ENCODE measurements at regions not wholly inside any gene's neighbourhood (a gene's known extent, or its start where the extent isn't known, plus 50 kb on each side); places are given as distances from the start of the nearest gene placed in this dataset.

- H3K9ac ChIP-seq (ENCODE audit: insufficient read length, low read depth), result no peak overlapping the region
- H3K4me3 ChIP-seq (ENCODE audit: insufficient read length, low read depth), result no peak overlapping the region
- DNase-seq (ENCODE audit: low read depth, low spot score), result no peak
- no peaks in the 10 kb centered on the region for H3K27me3 ChIP-seq (ENCODE audit: insufficient read depth, insufficient read length)
- no peaks in the 10 kb centered on the region for H3K4me1 ChIP-seq (ENCODE audit: insufficient read depth, insufficient read length)
- H3K9me3 ChIP-seq (ENCODE audit: insufficient read depth, low read length), result no peaks in the 10 kb centered on the region
- TF ChIP-seq YY1 (IDR thresholded peaks at IDR 0.05; ENCODE audit: insufficient read depth, insufficient read length), result no peak
- no peak for TF ChIP-seq SUZ12 (IDR thresholded peaks at IDR 0.05; ENCODE audit: extremely low read depth, insufficient read depth, insufficient read length)
- no peak for TF ChIP-seq ZNF274 (IDR thresholded peaks at IDR 0.05; ENCODE audit: low read depth, low read length)
- no peaks in the 10 kb centered on the region for H3K36me3 ChIP-seq (ENCODE audit: insufficient read depth, insufficient read length, low read length)
These were observed 196.3 kb upstream of the KLF4 start for GRCh38 chr9:107685901-107686300.

GRCh38 chr9:107685376-107685775 is 195.8 kb upstream of the KLF4 start:
- H3K4me3 ChIP-seq (ENCODE audit: insufficient read length, low read depth), result no peak overlapping the region
- no peak for DNase-seq (ENCODE audit: low read depth, low spot score)
- no peaks in the 10 kb centered on the region for H3K27me3 ChIP-seq (ENCODE audit: insufficient read depth, insufficient read length)

GRCh38 chr9:107684224-107684623 is 194.7 kb upstream of the KLF4 start:
- H3K9ac ChIP-seq (ENCODE audit: insufficient read length, low read depth), result no peak overlapping the region
- no peaks in the 10 kb centered on the region for H3K36me3 ChIP-seq (ENCODE audit: insufficient read depth, insufficient read length, low read length)
- TF ChIP-seq YY1 (IDR thresholded peaks at IDR 0.05; ENCODE audit: insufficient read depth, insufficient read length) (no peak), ZNF274 (IDR thresholded peaks at IDR 0.05; ENCODE audit: low read depth, low read length) (no peak), SUZ12 (IDR thresholded peaks at IDR 0.05; ENCODE audit: extremely low read depth, insufficient read depth, insufficient read length) (no peak)
- H3K4me3 ChIP-seq (ENCODE audit: insufficient read length, low read depth), result no peak overlapping the region
- H3K9me3 ChIP-seq (ENCODE audit: insufficient read depth, low read length), result no peaks in the 10 kb centered on the region
- no peaks in the 10 kb centered on the region for H3K4me1 ChIP-seq (ENCODE audit: insufficient read depth, insufficient read length)
- no peak for DNase-seq (ENCODE audit: low read depth, low spot score)
- no peaks in the 10 kb centered on the region for H3K27me3 ChIP-seq (ENCODE audit: insufficient read depth, insufficient read length)

More at GRCh38 chr9:107685376-107685775, 195.8 kb upstream of the KLF4 start:
- Histone ChIP-seq H3K4me1 (ENCODE audit: insufficient read depth, insufficient read length) (no peaks in the 10 kb centered on the region), H3K9ac (ENCODE audit: insufficient read length, low read depth) (no peak overlapping the region), H3K36me3 (ENCODE audit: insufficient read depth, insufficient read length, low read length) (no peaks in the 10 kb centered on the region), H3K9me3 (ENCODE audit: insufficient read depth, low read length) (no peaks in the 10 kb centered on the region)
- TF ChIP-seq YY1 (IDR thresholded peaks at IDR 0.05; ENCODE audit: insufficient read depth, insufficient read length), result no peak
- no peak for TF ChIP-seq ZNF274 (IDR thresholded peaks at IDR 0.05; ENCODE audit: low read depth, low read length)
- TF ChIP-seq SUZ12 (IDR thresholded peaks at IDR 0.05; ENCODE audit: extremely low read depth, insufficient read depth, insufficient read length), result no peak

GRCh38 chr9:107683566-107683965 is 194.0 kb upstream of the KLF4 start:
- H3K9me3 ChIP-seq (ENCODE audit: insufficient read depth, low read length), result no peaks in the 10 kb centered on the region
- TF ChIP-seq ZNF274 (IDR thresholded peaks at IDR 0.05; ENCODE audit: low read depth, low read length) (no peak), SUZ12 (IDR thresholded peaks at IDR 0.05; ENCODE audit: extremely low read depth, insufficient read depth, insufficient read length) (no peak), YY1 (IDR thresholded peaks at IDR 0.05; ENCODE audit: insufficient read depth, insufficient read length) (no peak)
- no peaks in the 10 kb centered on the region for H3K27me3 ChIP-seq (ENCODE audit: insufficient read depth, insufficient read length)
- H3K36me3 ChIP-seq (ENCODE audit: insufficient read depth, insufficient read length, low read length), result no peaks in the 10 kb centered on the region
- DNase-seq (ENCODE audit: low read depth, low spot score), result no peak
- no peak overlapping the region for H3K9ac ChIP-seq (ENCODE audit: insufficient read length, low read depth)
- no peak overlapping the region for H3K4me3 ChIP-seq (ENCODE audit: insufficient read length, low read depth)
- H3K4me1 ChIP-seq (ENCODE audit: insufficient read depth, insufficient read length), result no peaks in the 10 kb centered on the region

- H3K27me3 ChIP-seq (ENCODE audit: insufficient read depth, insufficient read length), result no peaks in the 10 kb centered on the region
These were observed 192.4 kb upstream of the KLF4 start for GRCh38 chr9:107681988-107682387.

GRCh38 chr9:107675351-107676259 is 186.0 kb upstream of the KLF4 start:
- TF ChIP-seq SUZ12 (IDR thresholded peaks at IDR 0.05; ENCODE audit: extremely low read depth, insufficient read depth, insufficient read length) (no peak), YY1 (IDR thresholded peaks at IDR 0.05; ENCODE audit: insufficient read depth, insufficient read length) (no peak), ZNF274 (IDR thresholded peaks at IDR 0.05; ENCODE audit: low read depth, low read length) (no peak)
- H3K4me1 ChIP-seq (ENCODE audit: insufficient read depth, insufficient read length), result peaks cover 6% of the 10 kb centered on the region
- no peaks in the 10 kb centered on the region for H3K9me3 ChIP-seq (ENCODE audit: insufficient read depth, low read length)
- DNase-seq (ENCODE audit: low read depth, low spot score), result no peak
- H3K9ac ChIP-seq (ENCODE audit: insufficient read length, low read depth), result no peak overlapping the region
- H3K36me3 ChIP-seq (ENCODE audit: insufficient read depth, insufficient read length, low read length), result no peaks in the 10 kb centered on the region
- no peak overlapping the region for H3K4me3 ChIP-seq (ENCODE audit: insufficient read length, low read depth)
- H3K27me3 ChIP-seq (ENCODE audit: insufficient read depth, insufficient read length), result no peaks in the 10 kb centered on the region

More at GRCh38 chr9:107681988-107682387, 192.4 kb upstream of the KLF4 start:
- DNase-seq (ENCODE audit: low read depth, low spot score), result no peak
- Histone ChIP-seq H3K4me1 (ENCODE audit: insufficient read depth, insufficient read length) (no peaks in the 10 kb centered on the region), H3K9ac (ENCODE audit: insufficient read length, low read depth) (no peak overlapping the region), H3K9me3 (ENCODE audit: insufficient read depth, low read length) (no peaks in the 10 kb centered on the region), H3K36me3 (ENCODE audit: insufficient read depth, insufficient read length, low read length) (no peaks in the 10 kb centered on the region), H3K4me3 (ENCODE audit: insufficient read length, low read depth) (no peak overlapping the region)
- TF ChIP-seq SUZ12 (IDR thresholded peaks at IDR 0.05; ENCODE audit: extremely low read depth, insufficient read depth, insufficient read length), result no peak
- no peak for TF ChIP-seq ZNF274 (IDR thresholded peaks at IDR 0.05; ENCODE audit: low read depth, low read length)

DNA sequence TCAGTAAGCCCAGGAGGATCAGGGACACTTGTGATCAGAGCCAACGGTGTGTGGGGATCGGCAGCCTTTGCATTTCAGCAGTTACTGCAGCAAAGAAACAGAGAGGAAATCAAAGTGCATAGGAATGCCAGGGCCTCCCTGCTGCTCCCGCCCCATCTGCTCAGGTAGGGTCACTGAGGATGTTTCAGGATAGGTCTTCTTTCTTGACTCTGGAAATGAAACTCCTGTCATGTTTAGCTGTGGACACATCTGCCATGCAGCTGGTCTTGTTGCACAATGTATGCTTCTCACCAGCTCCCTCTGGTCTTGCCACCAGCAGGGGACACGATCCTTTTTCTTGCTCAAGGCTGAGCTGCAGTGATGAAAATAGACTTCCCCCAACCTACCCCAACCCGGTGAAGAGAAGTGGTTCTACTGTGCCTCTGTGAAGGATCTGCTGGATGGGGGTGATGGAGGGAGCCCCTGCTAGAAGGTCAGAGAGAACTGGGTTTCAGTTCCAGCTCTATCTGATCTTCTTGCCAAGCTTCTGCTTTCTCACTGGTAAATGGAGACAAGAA is 185.2 kb upstream of the KLF4 start:
- H3K27me3 ChIP-seq (ENCODE audit: insufficient read depth, insufficient read length), result no peaks in the 10 kb centered on the region
- TF ChIP-seq ZNF274 (IDR thresholded peaks at IDR 0.05; ENCODE audit: low read depth, low read length) (no peak), SUZ12 (IDR thresholded peaks at IDR 0.05; ENCODE audit: extremely low read depth, insufficient read depth, insufficient read length) (no peak), YY1 (IDR thresholded peaks at IDR 0.05; ENCODE audit: insufficient read depth, insufficient read length) (no peak)
- no peaks in the 10 kb centered on the region for H3K9me3 ChIP-seq (ENCODE audit: insufficient read depth, low read length)
- no peak for DNase-seq (ENCODE audit: low read depth, low spot score)
- H3K4me1 ChIP-seq (ENCODE audit: insufficient read depth, insufficient read length), result peaks cover 6% of the 10 kb centered on the region
- peak overlapping the region; percentile 1 for H3K9ac ChIP-seq (ENCODE audit: insufficient read length, low read depth)
- H3K4me3 ChIP-seq (ENCODE audit: insufficient read length, low read depth), result no peak overlapping the region
- no peaks in the 10 kb centered on the region for H3K36me3 ChIP-seq (ENCODE audit: insufficient read depth, insufficient read length, low read length)

Data from NT2/D1 (cell line).